Stomach (tissue), 4 donors: ENCODE measurements at regions not wholly inside any gene's neighbourhood (a gene's known extent, or its start where the extent isn't known, plus 50 kb on each side); places are given as distances from the start of the nearest gene placed in this dataset.

Experiments used
- CTCF ChIP-seq, 7 experiments: fragments of 450-650 bp in 4 of 7; fragments of 200-600 bp in 3 of 7; sonication (generic) in 3 of 7; IDR thresholded peaks; one replicate each; pipeline ENCODE4 v1.5.1; 2016 to 2019; ENCODE audit warnings: antibody characterized with exemption in 7 of 7, control low read depth in 2 of 7, mild to moderate bottlenecking in 1 of 7
- EP300 ChIP-seq: sonication (generic); formaldehyde crosslinking; IDR thresholded peaks from one replicate; pipeline ENCODE4 v1.6.1; 2017; ENCODE audit warnings: antibody characterized with exemption

GRCh38 chr4:57187246-57187645, 77.1 kb upstream of the IGFBP7 start:
- no peak for TF ChIP-seq CTCF (IDR thresholded peaks at IDR 0.05)
- TF ChIP-seq EP300: no peak
